Limb (tissue), 2 donors: ENCODE measurements at regions not wholly inside any gene's neighbourhood (a gene's known extent, or its start where the extent isn't known, plus 50 kb on each side); places are given as distances from the start of the nearest gene placed in this dataset.
"Not testable (repeated sequence)": the region's sequence is repeated elsewhere in the genome, so short reads cannot be mapped to it uniquely, and the experiment has no call there.

Experiments used
- DNase-seq, 2 donors: peaks; one replicate each; pipeline ENCODE4 v3.0.0-alpha.2; 2016; ENCODE audit errors: extremely low spot score in 2 of 2

- no peak for DNase-seq
These were observed 71.6 kb upstream of the CYP1B1 start for GRCh38 chr2:38147333-38148121.

- no peak for DNase-seq
These were observed 71.0 kb upstream of the CYP1B1 start for GRCh38 chr2:38146907-38147307.

DNA sequence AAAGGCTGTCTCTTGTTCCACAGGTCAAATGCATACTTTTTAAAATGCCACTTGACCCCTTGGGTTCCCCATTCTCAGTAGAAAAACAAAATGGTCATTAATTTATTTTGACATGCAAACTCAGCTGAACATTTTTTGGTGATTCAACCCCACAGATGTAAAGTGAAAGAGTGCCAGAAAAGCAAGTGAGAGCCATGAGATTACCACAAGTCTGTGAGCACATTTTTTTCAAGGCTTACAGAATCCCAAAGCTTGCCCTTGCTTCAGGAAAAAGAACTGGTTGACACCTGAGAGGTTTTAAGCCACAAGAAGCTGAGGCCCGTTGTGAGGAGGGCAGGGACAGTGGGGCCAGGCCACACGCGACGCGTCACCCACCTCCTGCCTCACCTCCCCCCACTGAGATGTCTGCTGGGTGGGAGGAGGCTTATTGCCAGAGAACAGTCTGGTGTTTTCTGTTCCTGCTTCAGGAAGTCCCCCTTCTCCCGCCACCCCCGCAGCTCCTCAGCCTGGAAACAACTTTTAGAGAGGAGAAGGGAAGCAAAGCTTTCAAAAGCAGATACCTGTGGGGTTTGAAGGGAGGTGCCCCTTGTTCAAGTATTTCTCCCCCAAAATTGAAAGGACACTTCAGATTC is 70.4 kb upstream of the CYP1B1 start:
- no peak for DNase-seq

GRCh38 chr2:38145236-38145635 is 69.3 kb upstream of the CYP1B1 start:
- no peak for DNase-seq

DNA sequence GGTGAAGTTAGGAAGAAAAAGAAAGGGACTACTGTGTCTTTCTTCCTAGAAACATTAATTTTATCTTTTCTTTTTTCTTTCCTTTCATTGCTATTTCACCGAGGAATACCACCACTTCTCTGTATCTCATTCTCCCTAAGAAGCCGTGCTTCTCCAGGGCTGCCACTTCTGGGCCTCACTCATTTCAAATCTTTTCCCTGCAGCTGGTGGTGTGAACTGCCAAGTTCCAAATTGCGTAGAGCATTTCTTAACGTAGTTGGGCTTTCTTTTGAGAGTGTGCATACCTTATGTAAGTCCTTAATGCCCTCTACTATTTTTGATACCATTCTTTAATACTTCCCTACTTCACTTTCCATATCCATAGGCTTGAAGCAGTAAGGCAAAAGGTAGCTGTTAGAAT is 66.7 kb upstream of the CYP1B1 start:
- DNase-seq = no peak

DNA sequence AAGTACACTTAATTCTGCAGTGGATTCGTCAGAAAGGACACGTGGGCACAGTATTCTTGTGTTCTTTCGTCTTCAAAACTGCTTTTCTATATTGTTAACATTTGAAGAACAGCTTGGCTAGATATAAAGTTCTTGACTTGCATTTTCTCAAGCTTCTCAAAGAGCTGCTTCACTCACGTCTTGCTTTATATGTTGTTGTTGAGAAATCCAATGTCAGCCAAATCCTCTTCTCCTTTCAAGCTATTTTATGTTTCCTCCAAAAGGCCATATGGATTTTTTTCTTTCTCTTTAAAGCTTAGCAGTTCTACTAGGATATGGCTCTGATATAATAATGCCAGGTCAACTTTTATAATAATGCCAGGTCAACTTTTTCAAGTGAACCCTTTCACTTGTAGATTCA is 65.5 kb upstream of the CYP1B1 start:
- no peak for DNase-seq

DNA sequence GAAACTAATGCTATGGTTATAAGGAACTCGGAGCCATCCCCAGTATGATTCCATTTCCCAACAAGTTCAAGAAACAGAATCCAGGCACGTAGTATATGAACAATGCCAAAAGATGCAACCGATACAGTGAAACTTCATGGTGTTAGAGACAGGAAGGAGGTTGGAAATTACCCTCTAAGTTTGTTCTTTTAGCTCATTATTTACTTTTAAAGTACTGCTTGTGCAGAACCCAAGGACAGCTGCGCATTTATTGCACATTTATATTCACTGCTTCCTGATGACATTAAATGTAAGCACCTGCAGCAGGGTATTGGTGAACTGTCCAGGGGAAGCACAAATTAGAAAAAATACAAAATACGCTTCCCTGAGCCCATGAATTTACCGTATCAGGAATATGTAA is 63.0 kb upstream of the CYP1B1 start:
- no peak for DNase-seq

- no peak for DNase-seq
These were observed 62.5 kb upstream of the CYP1B1 start for GRCh38 chr2:38138419-38138818.

GRCh38 chr2:38137958-38138357 is 62.0 kb upstream of the CYP1B1 start:
- DNase-seq = not testable (repeated sequence)

DNA sequence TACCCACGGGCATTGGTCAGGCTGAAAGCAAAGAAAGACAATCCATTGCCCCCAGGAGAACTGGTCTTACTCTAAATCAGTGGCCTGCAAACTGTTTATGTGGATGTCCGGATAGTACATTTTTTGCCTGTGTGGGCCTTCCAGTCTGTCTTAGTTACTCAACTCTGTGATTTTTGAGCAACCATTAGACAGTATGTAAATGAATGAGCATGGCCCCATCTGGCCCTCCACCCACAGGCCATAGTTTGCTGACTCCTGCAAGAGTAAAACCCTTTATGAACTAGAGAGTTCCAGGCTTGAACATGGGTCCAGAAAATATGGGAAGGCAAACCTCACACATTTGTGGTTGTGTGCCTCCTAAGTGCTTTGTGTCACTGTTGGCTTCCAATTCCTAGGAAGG is 55.7 kb upstream of the CYP1B1 start:
- DNase-seq = no peak

DNA sequence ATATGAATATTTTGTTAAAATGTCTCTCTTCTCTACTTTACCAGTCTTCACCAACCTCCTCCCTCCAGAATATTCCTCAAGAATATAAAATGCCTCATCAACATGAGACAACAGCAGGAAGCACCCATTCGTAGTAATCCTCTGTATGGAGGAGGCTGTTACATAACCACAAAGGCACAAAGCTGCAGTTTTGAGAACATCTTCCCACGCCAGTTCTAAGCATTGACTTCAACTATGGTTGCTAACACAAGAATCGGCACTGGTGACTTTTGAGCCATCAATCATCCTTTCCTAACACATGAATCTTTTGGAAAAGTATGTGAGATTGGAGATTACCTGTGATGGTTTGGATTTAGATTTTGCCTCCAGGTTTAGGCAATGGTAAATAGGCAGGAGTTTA is 54.9 kb upstream of the CYP1B1 start:
- no peak for DNase-seq

- no peak for DNase-seq
These were observed 54.0 kb upstream of the CYP1B1 start for GRCh38 chr2:38129987-38130386.

GRCh38 chr2:38129481-38129880 is 53.5 kb upstream of the CYP1B1 start:
- no peak for DNase-seq

GRCh38 chr2:38128653-38129052 is 52.7 kb upstream of the CYP1B1 start:
- DNase-seq = no peak

- DNase-seq = no peak
These were observed 51.3 kb upstream of the CYP1B1 start for GRCh38 chr2:38127277-38127676.

GRCh38 chr2:38125842-38126241 is 49.9 kb upstream of the CYP1B1 start:
- no peak for DNase-seq
